A549 (cell line): ENCODE measurements at regions not wholly inside any gene's neighbourhood (a gene's known extent, or its start where the extent isn't known, plus 50 kb on each side); places are given as distances from the start of the nearest gene placed in this dataset.

Experiments used
- CTCF ChIP-seq: fragments of >200 bp; sonication (Bioruptor Twin); formaldehyde crosslinking; IDR thresholded peaks from 3 replicates; pipeline ENCODE4 v1.5.1; 2016
- FOSB ChIP-seq: fragments of 250-450 bp; sonication (Bioruptor Pico); IDR thresholded peaks from 2 replicates; pipeline ENCODE4 v1.5.0; 2020; ENCODE audit warnings: mild to moderate bottlenecking, moderate library complexity
- FOSL2 ChIP-seq, 2 experiments: fragments of 450-650 bp in 1 of 2; fragments of >200 bp in 1 of 2; sonication (Bioruptor Twin) in 1 of 2; formaldehyde crosslinking; IDR thresholded peaks; 2 replicates each; pipeline versions ENCODE4 v1.5.0 to v1.6.1; 2016 to 2020; ENCODE audit warnings: mild to moderate bottlenecking in 1 of 2, moderate library complexity in 1 of 2
- KDM5A ChIP-seq: fragments of 200-600 bp; sonication (generic); IDR thresholded peaks from 2 replicates; pipeline ENCODE4 v1.6.1; 2016; ENCODE audit warnings: antibody characterized with exemption, mild to moderate bottlenecking
- MAZ ChIP-seq: fragments of 150-350 bp; IDR thresholded peaks from 2 replicates; pipeline ENCODE4 v1.6.1; 2014; ENCODE audit warnings: antibody characterized with exemption, low read depth, low read length, borderline replicate concordance
- MYC ChIP-seq: IDR thresholded peaks from 2 replicates; pipeline ENCODE4 v1.6.1; 2012; ENCODE audit warnings: mild to moderate bottlenecking, inconsistent platforms, low read length, improper control_type of control experiment, borderline replicate concordance
- POLR2A ChIP-seq: IDR thresholded peaks from 2 replicates; pipeline ENCODE4 v1.6.1; 2012; ENCODE audit warnings: mild to moderate bottlenecking, low read length
- SMC3 ChIP-seq: fragments of >200 bp; sonication (Bioruptor Twin); formaldehyde crosslinking; IDR thresholded peaks from 3 replicates; pipeline ENCODE4 v1.6.1; 2018; ENCODE audit warnings: inconsistent platforms
- TP53 ChIP-seq: fragments of 250-450 bp; sonication (Bioruptor Pico); IDR thresholded peaks from 2 replicates; pipeline ENCODE4 v1.5.0; 2021; ENCODE audit warnings: mild to moderate bottlenecking, moderate library complexity

GRCh38 chr5:51567636-51568035, 184.4 kb downstream of the ISL1 start:
- TF ChIP-seq TP53 (CRISPR knock-in tag) = no peak
- TF ChIP-seq CTCF = no peak
- no peak for TF ChIP-seq MYC
- no peak for TF ChIP-seq POLR2A
- TF ChIP-seq KDM5A = no peak
- no peak for TF ChIP-seq MAZ
- TF ChIP-seq FOSB (CRISPR knock-in tag) = no peak
- TF ChIP-seq FOSL2 (IDR thresholded peaks at IDR 0.05) = no peak
- TF ChIP-seq FOSL2 (CRISPR knock-in tag; IDR thresholded peaks at IDR 0.05) = no peak
- no peak for TF ChIP-seq SMC3
